C4-2B (cell line): ENCODE measurements at regions not wholly inside any gene's neighbourhood (a gene's known extent, or its start where the extent isn't known, plus 50 kb on each side); places are given as distances from the start of the nearest gene placed in this dataset.

Experiments
- CTCF ChIP-seq: fragments of 450-650 bp; conservative IDR thresholded peaks from 2 replicates; pipeline ENCODE4 v1.5.1; 2017; ENCODE audit warnings: mild to moderate bottlenecking
- ZFX ChIP-seq: fragments of 450-650 bp; IDR thresholded peaks from 2 replicates; pipeline ENCODE4 v1.6.1; 2017

GRCh38 chr21:23067672-23068071 is 2069.5 kb downstream of the NCAM2 start:
- TF ChIP-seq CTCF (no peak), ZFX (no peak)
